Activated T-cell treated with anti-CD3 and anti-CD28 coated beads for 4 hours (primary cell): ENCODE measurements at regions not wholly inside any gene's neighbourhood (a gene's known extent, or its start where the extent isn't known, plus 50 kb on each side); places are given as distances from the start of the nearest gene placed in this dataset.
"Not testable (repeated sequence)": the region's sequence is repeated elsewhere in the genome, so short reads cannot be mapped to it uniquely, and the experiment has no call there.

ENCODE experiments used
- DNase-seq: peaks from one replicate; pipeline ENCODE4 v3.0.0-alpha.2; 2020

DNA sequence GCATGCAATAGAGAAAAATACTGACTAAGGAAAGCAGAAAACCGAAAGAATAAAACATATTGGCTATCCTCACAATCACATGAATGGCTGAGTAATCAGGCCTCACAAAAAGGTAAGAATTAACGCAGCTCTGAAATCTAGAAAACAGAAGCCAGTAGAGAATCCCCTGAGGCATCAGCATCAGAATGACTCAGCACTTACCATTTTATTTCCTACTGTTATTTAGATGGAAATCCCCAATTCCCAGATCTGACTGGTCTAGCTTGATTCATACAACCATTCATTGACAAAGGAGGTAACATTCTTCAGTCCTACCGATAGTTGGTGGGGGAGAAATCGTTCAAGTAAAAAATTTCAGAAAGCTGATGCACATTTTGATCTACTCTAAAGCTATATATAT, 1408.4 kb upstream of the WWC1 start:
- no peak for DNase-seq

DNA sequence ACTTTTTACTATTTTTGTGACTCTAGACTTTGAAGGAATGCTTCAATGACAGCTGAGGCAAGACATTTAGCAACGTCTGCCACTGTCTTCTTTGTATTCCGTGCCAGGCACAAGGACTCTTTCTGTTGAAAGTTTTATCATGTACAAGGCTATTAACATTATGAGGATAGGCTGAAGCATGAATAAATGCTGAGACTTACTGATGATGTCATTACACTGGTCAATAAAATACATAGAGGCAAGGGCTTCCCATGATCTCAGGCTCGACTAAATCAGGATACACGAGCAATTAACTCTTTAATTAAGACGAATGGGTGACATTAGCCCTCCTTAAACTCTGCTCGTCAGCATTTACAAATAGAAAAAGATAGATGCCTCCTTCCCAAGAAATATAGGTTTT, 1393.3 kb upstream of the WWC1 start:
- DNase-seq: no peak

DNA sequence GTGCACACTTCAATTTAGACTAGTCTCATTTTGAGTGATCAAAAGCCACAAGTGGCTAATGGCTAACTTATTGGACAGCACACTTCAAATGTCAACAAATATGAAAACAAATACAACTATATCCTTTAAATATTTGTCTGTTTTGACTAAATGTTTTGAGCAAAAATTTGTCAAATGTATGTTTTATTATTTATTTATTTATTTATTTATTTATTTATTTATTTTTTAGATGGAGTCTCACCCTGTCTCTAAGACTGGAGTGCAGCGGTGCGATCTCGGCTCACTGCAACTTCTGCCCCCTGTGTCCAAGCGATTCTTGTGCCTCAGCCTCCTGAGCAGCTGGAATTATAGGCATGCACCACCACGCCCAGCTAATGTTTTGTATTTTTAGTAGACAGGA, 1392.1 kb upstream of the WWC1 start:
- no peak for DNase-seq

DNA sequence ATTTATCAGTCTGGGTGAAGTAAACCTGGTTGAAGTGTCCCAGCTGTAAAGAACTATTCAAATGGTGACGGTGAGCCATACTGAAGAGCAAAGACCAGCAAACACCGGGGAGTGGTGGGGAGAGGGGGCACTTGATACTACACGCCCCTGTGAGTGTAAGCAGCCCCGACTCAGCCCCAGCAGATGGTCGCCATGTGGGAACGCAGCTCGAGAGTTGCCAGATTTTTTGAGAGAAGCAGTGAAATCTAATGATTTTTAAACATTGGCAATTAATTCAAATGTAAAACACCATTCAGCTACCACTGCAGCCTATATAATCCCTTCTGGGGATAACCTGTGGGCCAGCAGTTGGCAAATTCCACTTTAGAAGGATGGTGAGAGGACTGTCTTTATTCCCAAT, 1386.9 kb upstream of the WWC1 start:
- DNase-seq: no peak

GRCh38 chr5:166906991-166907713, 1384.3 kb upstream of the WWC1 start:
- no peak for DNase-seq

DNA sequence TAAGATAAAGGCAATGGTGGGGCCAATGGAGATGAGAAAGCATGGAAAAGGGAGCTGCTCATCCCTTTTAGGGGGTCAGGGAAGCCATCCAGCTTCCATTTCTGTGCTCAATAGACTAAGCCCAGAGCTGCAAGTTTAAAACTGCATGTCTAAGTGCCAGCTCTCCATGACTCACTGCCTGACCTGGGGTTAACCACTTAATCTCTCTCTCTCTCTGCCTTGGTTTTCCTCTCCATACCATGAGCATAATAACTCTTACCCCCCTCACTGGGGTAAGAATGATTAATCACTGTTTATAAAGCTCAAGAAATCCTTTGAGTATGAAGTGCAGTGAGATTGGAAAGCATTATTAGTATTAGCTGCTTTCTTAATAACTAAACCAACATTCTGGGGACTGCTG, 1382.4 kb upstream of the WWC1 start:
- no peak for DNase-seq

DNA sequence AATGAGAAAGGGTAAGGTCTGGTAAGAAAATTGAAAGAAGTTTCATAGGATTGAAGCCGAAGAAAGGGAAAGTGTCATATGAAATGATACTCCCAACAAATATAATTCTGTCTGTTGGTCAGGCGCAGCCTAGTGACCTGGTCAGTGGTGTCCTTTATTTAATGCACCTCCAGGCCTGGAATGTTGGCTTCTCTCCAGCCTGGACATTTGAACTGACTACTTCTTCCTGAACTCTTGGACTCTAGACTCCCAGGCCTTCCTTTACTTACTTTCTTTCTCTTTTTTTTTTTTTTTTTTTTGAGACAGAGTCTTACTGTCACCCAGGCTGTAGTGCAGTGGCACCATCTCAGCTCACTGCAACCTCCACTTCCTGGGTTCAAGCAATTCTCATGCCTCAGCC, 1381.5 kb upstream of the WWC1 start:
- no peak for DNase-seq

DNA sequence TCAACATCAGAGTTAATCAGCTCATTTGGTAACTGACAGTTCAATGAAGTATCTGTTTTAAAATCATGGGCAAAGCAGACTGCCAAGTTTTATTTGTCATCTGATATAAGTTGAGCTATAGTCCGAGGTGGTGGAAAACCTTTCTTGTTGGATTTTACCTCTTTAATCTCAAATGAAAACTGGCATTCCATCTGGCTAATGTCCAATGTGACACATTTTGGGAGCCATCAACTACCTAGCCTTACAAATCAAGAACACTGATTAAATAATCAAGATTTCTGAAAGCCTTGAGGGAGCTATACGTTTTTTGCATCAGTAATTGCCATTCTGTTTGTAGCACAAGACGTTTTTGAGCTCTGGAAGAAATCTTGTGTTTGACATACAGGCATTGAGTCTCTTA, 1380.5 kb upstream of the WWC1 start:
- DNase-seq: no peak

DNA sequence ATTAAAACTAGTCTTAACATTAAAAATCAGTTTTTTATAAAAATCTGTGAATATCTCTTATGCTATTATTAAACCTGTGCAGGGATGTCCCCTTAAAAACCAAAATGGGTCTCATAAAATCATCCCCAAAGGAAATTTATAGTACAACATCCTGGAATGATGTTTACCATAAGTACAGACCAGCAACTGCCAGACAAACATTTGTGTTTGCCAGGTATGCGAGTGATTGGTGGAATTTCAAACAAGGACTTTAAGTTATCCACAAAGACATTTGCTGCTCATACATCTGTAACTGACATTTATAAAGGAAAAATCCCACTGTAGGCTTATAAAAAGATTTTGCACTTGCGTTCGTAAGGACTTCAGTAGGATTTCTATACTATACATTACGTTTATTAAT, 1375.4 kb upstream of the WWC1 start:
- DNase-seq: no peak

DNA sequence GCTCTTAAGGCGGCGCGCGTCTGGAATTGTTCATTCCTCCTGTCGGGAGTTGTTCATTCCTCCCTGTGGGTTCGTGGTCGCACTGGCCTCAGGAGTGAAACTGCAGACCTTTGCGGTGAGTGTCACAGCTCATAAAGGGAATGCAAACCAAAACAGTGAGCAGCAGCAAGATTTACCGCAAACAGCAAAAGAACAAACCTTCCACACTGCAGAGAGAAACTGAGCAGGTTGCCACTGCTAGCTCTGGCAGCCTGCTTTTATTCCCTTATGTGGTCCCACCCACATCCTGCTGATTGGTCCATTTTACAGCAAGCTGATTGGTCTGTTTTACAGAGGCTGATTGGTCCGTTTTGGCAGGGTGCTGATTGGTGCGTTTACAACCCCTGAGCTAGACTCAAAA, 1365.3 kb upstream of the WWC1 start:
- DNase-seq: no peak

DNA sequence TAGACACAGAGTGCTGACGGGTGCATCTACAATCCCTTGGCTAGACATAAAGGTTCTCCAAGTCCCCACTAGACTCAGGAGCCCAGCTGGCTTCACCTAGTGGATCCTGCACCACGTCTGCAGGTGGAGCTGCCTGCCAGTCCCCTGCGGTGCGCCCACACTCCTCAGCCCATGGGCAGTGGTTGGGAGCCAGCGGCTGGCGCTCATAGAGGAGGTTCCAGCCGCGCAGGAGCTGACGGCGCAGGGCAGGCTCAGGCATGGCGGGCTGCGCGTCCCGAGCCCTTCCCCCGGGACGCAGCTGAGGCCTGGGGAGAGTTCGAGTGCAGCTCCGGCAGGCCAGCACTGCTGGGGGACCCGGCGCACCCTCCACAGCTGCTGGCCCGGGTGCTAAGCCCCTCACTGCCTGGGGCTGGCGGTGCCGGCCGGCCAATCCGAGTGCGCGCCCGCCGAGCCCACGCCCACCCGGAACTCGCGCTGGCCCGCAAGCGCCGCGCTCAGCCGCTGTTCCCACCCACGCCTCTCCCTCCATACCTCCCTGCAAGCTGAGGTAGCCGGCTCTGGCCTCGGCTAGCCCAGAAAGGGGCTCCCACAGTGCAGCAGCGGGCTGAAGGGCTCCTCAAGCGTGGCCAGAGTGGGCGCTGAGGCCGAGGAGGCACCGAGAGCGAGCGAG, 1364.5 kb upstream of the WWC1 start:
- not testable (repeated sequence) for DNase-seq

DNA sequence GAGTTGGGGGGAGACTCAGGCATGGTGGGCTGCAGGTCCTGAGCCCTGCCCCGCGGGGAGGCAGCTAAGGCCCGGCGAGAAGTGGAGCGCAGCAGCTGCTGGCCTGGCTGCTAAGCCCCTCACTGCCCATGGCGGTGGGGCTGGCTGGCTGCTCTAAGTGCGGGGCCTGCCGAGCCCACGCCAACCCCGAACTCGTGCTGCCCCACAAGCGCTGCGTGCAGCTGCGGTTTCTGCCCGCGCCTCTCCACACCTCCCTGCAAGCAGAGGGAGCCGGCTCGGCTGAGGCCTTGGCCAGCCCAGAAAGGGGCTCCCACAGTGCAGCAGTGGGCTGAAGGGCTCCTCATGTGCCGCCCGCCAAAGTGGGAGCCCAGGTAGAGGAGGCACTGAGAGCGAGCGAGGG, 1355.1 kb upstream of the WWC1 start:
- DNase-seq: no peak

DNA sequence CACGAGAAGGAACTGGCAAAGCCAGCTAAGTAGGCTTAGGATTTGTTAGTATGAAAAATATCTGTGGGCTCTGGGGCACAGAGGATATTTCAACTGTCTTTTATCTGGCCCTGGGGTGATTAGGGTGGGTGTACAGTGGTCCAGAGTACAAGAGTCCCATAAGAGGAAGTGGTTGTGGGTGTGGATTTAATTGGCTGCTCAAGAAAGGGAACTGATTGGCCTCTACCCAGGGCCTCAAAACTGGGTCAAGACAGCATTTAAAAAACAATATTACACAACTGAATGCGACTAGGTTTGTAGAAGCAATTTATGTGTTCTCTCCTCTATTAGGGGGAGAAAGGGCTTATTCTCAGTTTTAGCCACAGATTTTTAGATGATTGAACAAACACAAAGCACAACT, 1353.4 kb upstream of the WWC1 start:
- DNase-seq: no peak

DNA sequence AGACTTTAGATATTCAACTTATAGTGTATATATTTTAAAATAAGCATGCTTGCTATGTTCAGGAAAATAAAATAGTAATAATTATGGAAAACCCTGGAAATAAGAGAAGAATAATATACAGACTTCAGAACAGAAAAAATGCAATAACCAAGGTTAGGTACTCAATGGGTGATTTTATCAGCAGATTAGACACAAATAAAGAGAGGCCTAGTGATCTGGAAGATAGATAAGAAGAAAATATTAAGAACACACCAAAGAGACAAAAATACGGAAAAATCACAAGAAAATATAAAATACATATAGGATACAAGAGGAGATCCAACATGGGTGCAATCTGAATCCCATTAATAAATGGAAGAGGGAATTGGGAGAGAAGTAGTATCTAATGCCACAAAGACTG, 1348.5 kb upstream of the WWC1 start:
- no peak for DNase-seq

DNA sequence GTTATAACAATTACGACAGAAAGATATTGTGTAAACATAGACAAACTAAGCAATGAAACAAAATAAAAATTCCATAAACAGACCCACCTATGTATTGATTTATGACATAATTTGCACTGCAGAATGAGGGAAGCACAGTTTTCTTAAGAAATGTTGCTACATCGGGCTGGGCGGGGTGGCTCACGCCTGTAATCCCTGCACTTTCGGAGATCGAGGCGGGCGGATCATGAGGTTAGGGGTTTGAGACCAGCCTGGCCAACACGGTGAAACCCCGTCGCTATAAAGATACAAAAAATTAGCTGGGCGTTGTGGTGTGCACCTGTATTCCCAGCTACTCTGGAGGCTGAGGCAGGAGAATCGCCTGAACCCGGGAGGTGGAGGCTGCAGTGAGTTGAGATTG, 1344.4 kb upstream of the WWC1 start:
- DNase-seq: no peak

GRCh38 chr5:166948679-166949078, 1342.8 kb upstream of the WWC1 start:
- DNase-seq: no peak

- no peak for DNase-seq
Measured at GRCh38 chr5:166952048-166952447, 1339.4 kb upstream of the WWC1 start.

- no peak for DNase-seq
Measured at GRCh38 chr5:166957782-166958181, 1333.7 kb upstream of the WWC1 start.

DNA sequence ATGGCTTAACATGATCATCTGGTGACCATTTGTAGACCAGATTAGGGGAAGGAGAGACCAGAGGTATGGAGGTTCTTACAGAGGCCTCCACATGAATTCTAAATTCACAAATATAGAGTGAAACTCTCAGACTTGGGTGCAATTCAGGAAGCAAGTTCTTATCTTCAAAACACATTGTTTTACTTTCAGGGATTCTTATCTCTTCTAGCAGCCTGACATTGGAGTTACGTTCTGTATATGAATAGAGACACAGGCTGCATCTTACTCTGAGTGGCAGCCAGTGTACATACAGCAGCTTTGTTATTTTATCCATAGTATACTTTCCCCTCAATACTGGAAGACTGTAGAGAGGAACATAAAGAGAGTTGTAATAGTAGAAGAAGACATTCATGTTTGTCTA, 1331.7 kb upstream of the WWC1 start:
- DNase-seq: no peak

DNA sequence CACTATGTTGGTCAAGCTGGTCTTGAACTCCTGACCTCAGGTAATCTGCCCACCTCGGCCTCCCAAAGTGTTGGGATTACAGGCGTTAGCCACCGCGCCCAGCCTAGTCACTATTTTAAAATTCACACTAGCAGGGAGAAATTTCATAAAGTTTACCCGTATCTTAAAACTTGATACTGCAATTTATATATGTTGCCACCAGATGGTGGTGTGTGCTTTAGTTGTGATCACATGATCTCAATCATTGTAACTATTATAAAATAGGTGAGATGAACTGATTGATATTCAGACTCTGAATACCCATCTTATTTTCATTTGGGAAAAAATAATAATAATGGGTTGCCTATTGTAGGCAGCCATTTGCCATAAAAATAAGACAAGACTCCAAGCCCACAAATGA, 1330.4 kb upstream of the WWC1 start:
- DNase-seq: no peak

- no peak for DNase-seq
Measured at GRCh38 chr5:166961913-166962312, 1329.5 kb upstream of the WWC1 start.

GRCh38 chr5:166962461-166962860, 1329.0 kb upstream of the WWC1 start:
- DNase-seq: no peak

DNA sequence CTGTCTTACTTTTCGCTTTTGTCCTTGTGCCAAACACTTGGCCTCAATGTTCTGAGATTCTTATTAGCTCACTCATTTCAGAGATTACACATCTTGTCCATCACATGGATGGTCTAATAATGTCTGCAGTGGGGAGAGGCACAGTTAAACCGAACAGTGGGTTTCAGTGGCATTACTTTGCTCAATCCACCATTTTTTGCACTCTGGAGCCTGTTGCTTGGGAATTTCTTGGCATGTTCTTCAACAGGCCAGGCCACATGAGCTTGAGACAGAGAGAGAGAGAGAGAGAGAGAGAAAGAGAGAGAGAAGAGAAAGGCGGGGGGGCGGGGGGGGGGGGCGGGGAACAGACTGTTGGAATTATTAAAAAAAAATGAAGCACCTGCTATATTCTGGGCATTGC, 1327.8 kb upstream of the WWC1 start:
- no peak for DNase-seq

DNA sequence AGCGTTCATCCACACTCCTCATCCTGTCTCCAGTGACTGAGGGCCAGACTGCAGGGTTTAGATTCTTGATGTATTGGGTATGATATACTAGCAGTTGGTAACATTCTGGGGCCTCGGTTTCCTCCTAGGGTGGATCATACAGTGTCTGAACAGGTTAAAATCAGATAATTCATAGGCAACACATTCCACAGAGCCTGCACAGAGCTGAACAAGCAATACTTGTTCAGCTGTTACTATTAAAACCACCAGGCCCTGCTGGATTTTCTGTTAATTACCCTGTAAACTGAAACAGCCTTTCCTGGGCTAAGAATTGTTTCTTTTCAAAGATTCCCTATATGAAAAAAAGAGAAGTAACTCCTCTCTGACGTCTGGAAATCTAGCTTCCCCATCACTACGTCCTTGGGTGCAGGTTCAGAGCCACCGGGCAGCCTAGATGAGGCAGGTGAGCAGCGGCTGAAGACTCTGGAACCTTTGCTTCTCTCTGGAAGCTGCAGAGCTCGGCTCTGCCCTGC, 1313.5 kb upstream of the WWC1 start:
- DNase-seq: no peak
